Activated B cell treated with CpG ODN at 0.5 μM for 24 hours (primary cell): ENCODE measurements at regions not wholly inside any gene's neighbourhood (a gene's known extent, or its start where the extent isn't known, plus 50 kb on each side); places are given as distances from the start of the nearest gene placed in this dataset.

Source experiments
- ATAC-seq: fragments of 200-7000 bp; cut with Tn5 transposase; one replicate; pipeline ENCODE4 v1.10.0; 2021; ENCODE audit warnings: low read depth, mild to moderate bottlenecking, moderate library complexity
- CTCF ChIA-PET: fragments of 350-600 bp; sonication (Branson Sonifier 250); formaldehyde crosslinking; loops from one replicate; lab custom pipeline; 2021; ENCODE audit warnings: antibody characterized with exemption; lab: Charles Lee
- POLR2A ChIA-PET: fragments of 350-600 bp; sonication (Branson Sonifier 250); formaldehyde crosslinking; loops from one replicate; lab custom pipeline; 2021; ENCODE audit warnings: antibody characterized with exemption; lab: Charles Lee
- DNase-seq: peaks from one replicate; pipeline ENCODE4 v3.0.0; 2022
- H3K27ac Mint-ChIP-seq: one replicate; pipeline ENCODE4 v1.8.0; 2020; ENCODE audit warnings: mixed read lengths
- H3K27me3 Mint-ChIP-seq: one replicate; pipeline ENCODE4 v1.8.0; 2021; ENCODE audit warnings: mixed read lengths
- H3K36me3 Mint-ChIP-seq: one replicate; pipeline ENCODE4 v1.8.0; 2021; ENCODE audit warnings: low read depth, mixed read lengths
- H3K4me1 Mint-ChIP-seq: one replicate; pipeline ENCODE4 v1.8.0; 2021; ENCODE audit warnings: mixed read lengths
- H3K4me3 Mint-ChIP-seq: one replicate; pipeline ENCODE4 v1.8.0; 2020; ENCODE audit warnings: mild to moderate bottlenecking, mixed read lengths
- H3K9me3 Mint-ChIP-seq: one replicate; pipeline ENCODE4 v1.8.0; 2020; ENCODE audit warnings: mixed read lengths
- CTCF ChIP-seq: fragments of 200-600 bp; IDR thresholded peaks from one replicate; pipeline ENCODE4 v1.8.0; 2022; ENCODE audit warnings: antibody characterized with exemption, mild to moderate bottlenecking
- intact Hi-C: fragments of 100-400 bp; cut with micrococcal nuclease; formaldehyde crosslinking; loops from one replicate; pipeline ENCODE4 v1.15.1; 2024

- no peak for TF ChIP-seq CTCF
- H3K4me1 Mint-ChIP-seq, result no peaks in the 10 kb centered on the region
- DNase-seq, result no peak
- H3K4me3 Mint-ChIP-seq, result no peak overlapping the region
- no peaks in the 10 kb centered on the region for H3K36me3 Mint-ChIP-seq
- H3K27ac Mint-ChIP-seq, result no peak overlapping the region
- no peak for ATAC-seq
- intact Hi-C loops, result no loop called here
- ChIA-PET POLR2A (no interaction called here), CTCF (no interaction called here)
- no peaks in the 10 kb centered on the region for H3K9me3 Mint-ChIP-seq
- no peaks in the 10 kb centered on the region for H3K27me3 Mint-ChIP-seq
Measured at GRCh38 chr5:52359261-52359660, 428.5 kb upstream of the ITGA1 start.

DNA sequence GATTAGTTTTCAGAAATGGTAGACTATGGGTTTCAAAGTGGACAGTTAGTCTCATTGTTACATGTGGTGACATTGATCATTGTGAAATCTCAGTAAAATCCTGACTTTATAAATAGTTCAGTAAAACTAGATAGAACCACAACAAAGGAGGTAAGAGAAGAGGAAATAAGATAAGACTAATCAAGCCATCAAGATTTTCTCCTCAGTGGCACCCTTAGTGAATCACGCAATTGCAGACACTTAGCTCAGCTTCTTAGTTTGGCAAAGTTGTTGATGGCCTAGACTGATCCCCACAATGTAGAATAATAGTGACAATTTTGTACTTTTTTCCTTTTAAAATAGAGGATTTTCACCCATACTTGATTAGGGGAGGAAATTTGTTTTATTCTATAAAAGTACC, 426.7 kb upstream of the ITGA1 start:
- Mint-ChIP-seq H3K27me3 (no peaks in the 10 kb centered on the region), H3K27ac (no peak overlapping the region), H3K9me3 (no peaks in the 10 kb centered on the region), H3K4me1 (no peaks in the 10 kb centered on the region), H3K36me3 (no peaks in the 10 kb centered on the region), H3K4me3 (no peak overlapping the region)
- no peak for TF ChIP-seq CTCF
- DNase-seq (no peak), ATAC-seq (no peak)
- intact Hi-C loops, result no loop called here
- POLR2A ChIA-PET, result no interaction called here
- CTCF ChIA-PET, result no interaction called here

DNA sequence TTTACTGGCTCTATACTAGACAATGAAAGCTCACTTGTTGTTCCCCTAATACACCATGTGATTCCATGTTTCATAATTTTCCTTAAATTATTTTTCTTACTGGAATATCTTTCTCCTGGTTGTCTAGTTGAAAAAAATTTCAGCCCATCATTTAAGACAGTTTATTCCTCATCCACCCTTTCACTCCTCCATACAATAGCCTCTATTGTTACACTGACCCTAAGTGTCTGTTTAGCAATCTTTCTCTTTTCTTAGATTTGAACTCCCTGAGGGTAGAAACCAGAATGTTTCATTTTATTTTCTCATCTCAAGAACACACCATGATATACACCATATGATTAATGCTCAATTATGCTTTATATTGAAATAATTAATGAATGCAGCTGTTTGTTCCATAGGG, 413.4 kb upstream of the ITGA1 start:
- Mint-ChIP-seq H3K27me3 (no peaks in the 10 kb centered on the region), H3K4me3 (no peak overlapping the region), H3K27ac (no peak overlapping the region), H3K9me3 (no peaks in the 10 kb centered on the region), H3K4me1 (no peaks in the 10 kb centered on the region), H3K36me3 (no peaks in the 10 kb centered on the region)
- POLR2A ChIA-PET, result no interaction called here
- TF ChIP-seq CTCF, result no peak
- ATAC-seq, result no peak
- CTCF ChIA-PET, result no interaction called here
- intact Hi-C loops, result no loop called here
- no peak for DNase-seq

- H3K27ac Mint-ChIP-seq, result no peak overlapping the region
- H3K4me3 Mint-ChIP-seq, result no peak overlapping the region
- H3K9me3 Mint-ChIP-seq, result peaks cover 1% of the 10 kb centered on the region
- POLR2A ChIA-PET, result no interaction called here
- CTCF ChIA-PET, result no interaction called here
- TF ChIP-seq CTCF, result no peak
- no peaks in the 10 kb centered on the region for H3K4me1 Mint-ChIP-seq
- no peak for ATAC-seq
- DNase-seq, result no peak
- H3K36me3 Mint-ChIP-seq, result no peaks in the 10 kb centered on the region
- H3K27me3 Mint-ChIP-seq, result no peaks in the 10 kb centered on the region
- intact Hi-C loops, result no loop called here
Measured at GRCh38 chr5:52375969-52376368, 411.7 kb upstream of the ITGA1 start.

GRCh38 chr5:52376592-52376991, 411.1 kb upstream of the ITGA1 start:
- POLR2A ChIA-PET, result no interaction called here
- no peaks in the 10 kb centered on the region for H3K27me3 Mint-ChIP-seq
- CTCF ChIA-PET, result no interaction called here
- no peak for DNase-seq
- no peak overlapping the region for H3K27ac Mint-ChIP-seq
- no peak for ATAC-seq
- H3K4me1 Mint-ChIP-seq, result no peaks in the 10 kb centered on the region
- no peaks in the 10 kb centered on the region for H3K36me3 Mint-ChIP-seq
- H3K4me3 Mint-ChIP-seq, result no peak overlapping the region
- peaks cover 1% of the 10 kb centered on the region for H3K9me3 Mint-ChIP-seq
- TF ChIP-seq CTCF, result no peak
- intact Hi-C loops, result no loop called here
